BE2C (cell line): ENCODE measurements at regions not wholly inside any gene's neighbourhood (a gene's known extent, or its start where the extent isn't known, plus 50 kb on each side); places are given as distances from the start of the nearest gene placed in this dataset.
"Not testable (repeated sequence)": the region's sequence is repeated elsewhere in the genome, so short reads cannot be mapped to it uniquely, and the experiment has no call there.

Experiments used
- DNase-seq: peaks from one replicate; pipeline ENCODE4 v3.0.0-alpha.2; 2020
- H3K27me3 ChIP-seq: fragments of 250-450 bp; sonication (Bioruptor Pico); 2 replicates; pipeline ENCODE4 v1.5.1; 2020; ENCODE audit warnings: mild to moderate bottlenecking
- H3K36me3 ChIP-seq: fragments of 250-450 bp; sonication (Bioruptor Pico); 2 replicates; pipeline ENCODE4 v1.5.1; 2020; ENCODE audit warnings: mild to moderate bottlenecking
- H3K4me1 ChIP-seq: fragments of 250-450 bp; sonication (Bioruptor Pico); 2 replicates; pipeline ENCODE4 v1.5.1; 2020
- H3K4me3 ChIP-seq: 2 replicates; pipeline ENCODE4 v1.5.1; 2011; ENCODE audit warnings: low read depth, low read length
- H3K9me3 ChIP-seq: fragments of 250-450 bp; sonication (Bioruptor Pico); 2 replicates; pipeline ENCODE4 v1.5.1; 2020
- CTCF ChIP-seq: IDR thresholded peaks from 2 replicates; pipeline ENCODE4 v1.5.1; 2012; ENCODE audit warnings: mild to moderate bottlenecking, low read depth, low read length

GRCh38 chr2:163951312-163951711, 215.5 kb upstream of the FIGN start:
- H3K27me3 ChIP-seq = no peaks in the 10 kb centered on the region
- no peak overlapping the region for H3K4me3 ChIP-seq
- H3K4me1 ChIP-seq = no peaks in the 10 kb centered on the region
- H3K36me3 ChIP-seq = no peaks in the 10 kb centered on the region
- DNase-seq = no peak
- no peak for TF ChIP-seq CTCF
- H3K9me3 ChIP-seq = no peaks in the 10 kb centered on the region

GRCh38 chr2:163949693-163950092, 213.9 kb upstream of the FIGN start:
- Histone ChIP-seq H3K36me3 (no peaks in the 10 kb centered on the region), H3K27me3 (no peaks in the 10 kb centered on the region), H3K9me3 (no peaks in the 10 kb centered on the region), H3K4me3 (no peak overlapping the region), H3K4me1 (no peaks in the 10 kb centered on the region)
- TF ChIP-seq CTCF = no peak
- DNase-seq = no peak

GRCh38 chr2:163944347-163944737, 208.5 kb upstream of the FIGN start:
- H3K27me3 ChIP-seq = no peaks in the 10 kb centered on the region
- no peak for TF ChIP-seq CTCF

GRCh38 chr2:163943403-163944346, 207.9 kb upstream of the FIGN start:
- Histone ChIP-seq H3K4me3 (no peak overlapping the region), H3K27me3 (no peaks in the 10 kb centered on the region), H3K4me1 (no peaks in the 10 kb centered on the region), H3K9me3 (no peaks in the 10 kb centered on the region), H3K36me3 (no peaks in the 10 kb centered on the region)
- no peak for TF ChIP-seq CTCF
- no peak for DNase-seq

More at GRCh38 chr2:163944347-163944737, 208.5 kb upstream of the FIGN start:
- Histone ChIP-seq H3K9me3 (no peaks in the 10 kb centered on the region), H3K4me3 (no peak overlapping the region), H3K4me1 (no peaks in the 10 kb centered on the region), H3K36me3 (no peaks in the 10 kb centered on the region)
- no peak for DNase-seq

- Histone ChIP-seq H3K4me3 (no peak overlapping the region), H3K4me1 (no peaks in the 10 kb centered on the region), H3K27me3 (no peaks in the 10 kb centered on the region), H3K36me3 (no peaks in the 10 kb centered on the region), H3K9me3 (no peaks in the 10 kb centered on the region)
- DNase-seq = no peak
- no peak for TF ChIP-seq CTCF
These were observed 198.3 kb upstream of the FIGN start for GRCh38 chr2:163934131-163934530.

GRCh38 chr2:163919717-163920116, 183.9 kb upstream of the FIGN start:
- no peaks in the 10 kb centered on the region for H3K27me3 ChIP-seq
- no peak overlapping the region for H3K4me3 ChIP-seq
- DNase-seq = no peak
- no peaks in the 10 kb centered on the region for H3K36me3 ChIP-seq
- TF ChIP-seq CTCF = no peak
- H3K9me3 ChIP-seq = no peaks in the 10 kb centered on the region
- H3K4me1 ChIP-seq = no peaks in the 10 kb centered on the region

GRCh38 chr2:163914486-163914885, 178.7 kb upstream of the FIGN start:
- not testable (repeated sequence) for H3K4me1 ChIP-seq, H3K9me3 ChIP-seq, H3K27me3 ChIP-seq, H3K4me3 ChIP-seq, H3K36me3 ChIP-seq, DNase-seq

GRCh38 chr2:163913532-163913944, 177.7 kb upstream of the FIGN start:
- H3K4me3 ChIP-seq, H3K4me1 ChIP-seq, DNase-seq, H3K27me3 ChIP-seq, H3K36me3 ChIP-seq, H3K9me3 ChIP-seq: not testable (repeated sequence)
